Tibial artery (tissue), 4 donors: ENCODE measurements at regions not wholly inside any gene's neighbourhood (a gene's known extent, or its start where the extent isn't known, plus 50 kb on each side); places are given as distances from the start of the nearest gene placed in this dataset.
"Not testable (repeated sequence)": the region's sequence is repeated elsewhere in the genome, so short reads cannot be mapped to it uniquely, and the experiment has no call there.

Source experiments
- DNase-seq, 2 donors: peaks; one replicate each; pipeline ENCODE4 v3.0.0-alpha.2; 2019
- H3K27ac ChIP-seq, 2 donors: fragments of 200-600 bp; sonication (generic) in 1 of 2; 1 replicate in 1 of 2; 2 replicates in 1 of 2; pipeline ENCODE4 v1.5.1; 2018 to 2019; ENCODE audit warnings: mild to moderate bottlenecking in 1 of 2
- H3K27me3 ChIP-seq, 2 donors: fragments of 200-600 bp; sonication (generic) in 1 of 2; one replicate each; pipeline versions ENCODE4 v1.5.1 to v1.6.0; 2016 to 2019
- H3K36me3 ChIP-seq, 3 donors: fragments of 200-600 bp; sonication (generic) in 2 of 3; one replicate each; pipeline ENCODE4 v1.5.1; 2016 to 2019; ENCODE audit warnings: mild to moderate bottlenecking in 2 of 3
- H3K4me1 ChIP-seq, 4 donors: fragments of 200-600 bp; sonication (generic) in 2 of 4; 1 replicate in 3 of 4; 2 replicates in 1 of 4; pipeline ENCODE4 v1.5.1; 2016 to 2019
- H3K4me3 ChIP-seq, 2 donors: fragments of 200-600 bp; sonication (generic) in 1 of 2; 1 replicate in 1 of 2; 2 replicates in 1 of 2; pipeline ENCODE4 v1.5.1; 2018 to 2019; ENCODE audit warnings: mild to moderate bottlenecking in 2 of 2
- H3K9me3 ChIP-seq, 3 donors: fragments of 200-600 bp; sonication (generic) in 1 of 3; one replicate each; pipeline ENCODE4 v1.5.1; 2016 to 2019
- intact Hi-C: fragments of 100-400 bp; cut with DNase I; formaldehyde crosslinking; loops from one replicate; pipeline ENCODE4 v1.15.0; 2023; ENCODE audit warnings: low total_unique reads
- TF ChIP-seq, protein P1 (sequence below), 2 experiments: fragments of 200-600 bp in 1 of 2; fragments of 450-650 bp in 1 of 2; IDR thresholded peaks; one replicate each; pipeline ENCODE4 v1.5.1; 2017 to 2019; ENCODE audit warnings: antibody characterized with exemption in 2 of 2, mild to moderate bottlenecking in 1 of 2, moderate library complexity in 1 of 2

GRCh38 chr2:392926-393280, 105.0 kb upstream of the ALKAL2 start:
- Histone ChIP-seq H3K27me3 (no peaks in the 10 kb centered on the region), H3K4me1 (peaks cover 0 to 12% (median 2%) of the 10 kb centered on the region in 4 donors), H3K4me3 (no peak overlapping the region), H3K9me3 (no peaks in the 10 kb centered on the region), H3K36me3 (no peaks in the 10 kb centered on the region), H3K27ac (no peak overlapping the region)
- TF ChIP-seq, protein P1, sequence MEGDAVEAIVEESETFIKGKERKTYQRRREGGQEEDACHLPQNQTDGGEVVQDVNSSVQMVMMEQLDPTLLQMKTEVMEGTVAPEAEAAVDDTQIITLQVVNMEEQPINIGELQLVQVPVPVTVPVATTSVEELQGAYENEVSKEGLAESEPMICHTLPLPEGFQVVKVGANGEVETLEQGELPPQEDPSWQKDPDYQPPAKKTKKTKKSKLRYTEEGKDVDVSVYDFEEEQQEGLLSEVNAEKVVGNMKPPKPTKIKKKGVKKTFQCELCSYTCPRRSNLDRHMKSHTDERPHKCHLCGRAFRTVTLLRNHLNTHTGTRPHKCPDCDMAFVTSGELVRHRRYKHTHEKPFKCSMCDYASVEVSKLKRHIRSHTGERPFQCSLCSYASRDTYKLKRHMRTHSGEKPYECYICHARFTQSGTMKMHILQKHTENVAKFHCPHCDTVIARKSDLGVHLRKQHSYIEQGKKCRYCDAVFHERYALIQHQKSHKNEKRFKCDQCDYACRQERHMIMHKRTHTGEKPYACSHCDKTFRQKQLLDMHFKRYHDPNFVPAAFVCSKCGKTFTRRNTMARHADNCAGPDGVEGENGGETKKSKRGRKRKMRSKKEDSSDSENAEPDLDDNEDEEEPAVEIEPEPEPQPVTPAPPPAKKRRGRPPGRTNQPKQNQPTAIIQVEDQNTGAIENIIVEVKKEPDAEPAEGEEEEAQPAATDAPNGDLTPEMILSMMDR (IDR thresholded peaks at IDR 0.05): no peak
- no peak for DNase-seq
- intact Hi-C loops: no loop called here

DNA sequence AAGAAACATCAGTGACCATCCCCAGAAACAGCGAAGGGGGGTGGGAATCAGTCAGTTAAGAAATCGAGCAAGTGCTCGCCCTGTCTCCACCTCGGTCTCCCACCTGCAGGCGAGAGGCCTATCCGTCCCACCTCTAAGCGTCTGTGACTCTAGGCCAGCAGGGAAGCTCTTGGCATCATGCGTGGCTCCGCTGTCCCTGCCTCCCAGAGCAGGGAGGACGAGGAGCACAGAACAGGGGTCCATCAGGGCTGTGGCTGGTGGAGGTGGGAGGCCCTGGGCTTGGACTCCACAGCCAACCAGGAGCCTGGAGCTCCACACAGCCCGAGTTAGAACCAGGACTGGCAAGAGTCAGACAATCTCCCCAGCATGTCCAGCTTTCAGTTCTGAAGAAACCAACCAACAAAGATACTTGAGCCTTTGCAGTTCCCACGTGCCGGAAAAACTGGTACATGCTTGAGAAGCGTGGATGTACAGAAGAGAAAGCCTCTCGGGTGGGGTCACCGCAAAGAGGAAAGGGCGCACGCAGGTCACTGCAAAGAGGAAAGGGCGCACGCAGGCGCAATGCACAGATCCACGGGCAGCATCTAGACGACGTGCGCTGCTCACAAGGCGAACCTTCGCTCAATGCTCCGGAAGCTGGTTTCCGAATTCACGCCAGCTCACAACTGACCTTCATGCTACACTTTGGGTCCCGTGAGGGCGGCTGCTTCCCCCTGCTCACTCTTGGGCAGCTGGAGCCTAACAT, 104.5 kb upstream of the ALKAL2 start:
- no peak for DNase-seq
- TF ChIP-seq, protein P1 (IDR thresholded peaks at IDR 0.05): no peak
- H3K27ac ChIP-seq: no peak overlapping the region
- H3K27me3 ChIP-seq: no peaks in the 10 kb centered on the region
- H3K36me3 ChIP-seq: no peaks in the 10 kb centered on the region
- H3K4me3 ChIP-seq: no peak overlapping the region
- no peaks in the 10 kb centered on the region for H3K9me3 ChIP-seq
- peaks cover 0 to 12% (median 2%) of the 10 kb centered on the region in 4 donors for H3K4me1 ChIP-seq
- intact Hi-C loops: no loop called here

- Histone ChIP-seq H3K9me3 (no peaks in the 10 kb centered on the region), H3K4me3 (no peak overlapping the region), H3K36me3 (no peaks in the 10 kb centered on the region), H3K27ac (no peak overlapping the region), H3K27me3 (no peaks in the 10 kb centered on the region), H3K4me1 (peaks cover 0 to 12% (median 2%) of the 10 kb centered on the region in 4 donors)
- no peak for DNase-seq
- TF ChIP-seq, protein P1 (IDR thresholded peaks at IDR 0.05): no peak
- intact Hi-C loops: no loop called here
These were observed 103.8 kb upstream of the ALKAL2 start for GRCh38 chr2:391696-392095.

- DNase-seq: no peak
- intact Hi-C loops: no loop called here
- Histone ChIP-seq H3K4me3 (no peak overlapping the region), H3K36me3 (no peaks in the 10 kb centered on the region), H3K4me1 (peaks cover 0 to 7% (median under 1%) of the 10 kb centered on the region in 4 donors), H3K27me3 (no peaks in the 10 kb centered on the region), H3K27ac (no peak overlapping the region), H3K9me3 (no peaks in the 10 kb centered on the region)
- TF ChIP-seq, protein P1 (IDR thresholded peaks at IDR 0.05): no peak
These were observed 103.1 kb upstream of the ALKAL2 start for GRCh38 chr2:390959-391358.

DNA sequence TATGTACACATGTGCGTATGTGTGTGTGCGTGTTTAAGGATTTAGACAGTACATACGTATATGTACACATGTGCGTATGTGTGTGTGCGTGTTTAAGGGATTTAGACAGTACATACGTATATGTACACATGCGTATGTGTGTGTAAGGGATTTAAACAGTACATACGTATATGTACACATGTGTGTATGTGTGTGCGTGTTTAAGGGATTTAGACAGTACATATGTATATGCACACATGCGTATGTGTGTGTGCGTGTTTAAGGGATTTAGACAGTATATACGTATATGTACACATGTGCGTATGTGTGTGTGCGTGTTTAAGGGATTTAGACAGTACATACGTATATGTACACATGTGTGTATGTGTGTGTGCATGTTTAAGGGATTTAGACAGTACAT, 102.1 kb upstream of the ALKAL2 start:
- H3K27me3 ChIP-seq, H3K27ac ChIP-seq, intact Hi-C loops, H3K36me3 ChIP-seq, H3K4me1 ChIP-seq, H3K4me3 ChIP-seq, H3K9me3 ChIP-seq, DNase-seq: not testable (repeated sequence)

- H3K27me3 ChIP-seq, intact Hi-C loops: not testable (repeated sequence)
These were observed 100.9 kb upstream of the ALKAL2 start for GRCh38 chr2:388752-389151.

More at GRCh38 chr2:388752-389151, 100.9 kb upstream of the ALKAL2 start:
- DNase-seq, H3K9me3 ChIP-seq, H3K4me1 ChIP-seq, H3K36me3 ChIP-seq, H3K27ac ChIP-seq, H3K4me3 ChIP-seq: not testable (repeated sequence)
